Neural cell (in vitro differentiated cells): ENCODE measurements at regions not wholly inside any gene's neighbourhood (a gene's known extent, or its start where the extent isn't known, plus 50 kb on each side); places are given as distances from the start of the nearest gene placed in this dataset.

Experiments
- H2AFZ ChIP-seq: fragments of 200-600, 300-800 bp; sonication (generic), shearing (Covaris generic); 2 replicates; pipeline ENCODE4 v1.6.0; 2014; ENCODE audit warnings: low read depth, mild to moderate bottlenecking, antibody characterized with exemption, low read length, moderate library complexity
- H3F3A ChIP-seq: fragments of 200-600 bp; shearing (Covaris generic); 2 replicates; pipeline ENCODE4 v1.6.1; 2016; ENCODE audit warnings: mild to moderate bottlenecking, moderate library complexity, mixed read lengths, antibody characterized with exemption, low read length; ENCODE audit not compliant: insufficient read depth, poor library complexity, severe bottlenecking
- H3K27ac ChIP-seq: fragments of 200-600, 300-800 bp; sonication (generic), shearing (Covaris generic); 2 replicates; pipeline ENCODE4 v1.5.1; 2014; ENCODE audit warnings: mild to moderate bottlenecking, low read length, moderate library complexity
- H3K27me3 ChIP-seq: fragments of 300-800, 200-600 bp; sonication (generic), shearing (Covaris generic); 2 replicates; pipeline ENCODE4 v1.6.0; 2014; ENCODE audit warnings: mild to moderate bottlenecking, low read depth, low read length, moderate library complexity; ENCODE audit not compliant: insufficient read depth
- H3K36me3 ChIP-seq: fragments of 300-800, 200-600 bp; sonication (generic), shearing (Covaris generic); 2 replicates; pipeline ENCODE4 v1.5.1; 2014; ENCODE audit warnings: mild to moderate bottlenecking, antibody characterized with exemption, low read length, moderate library complexity; ENCODE audit not compliant: insufficient read depth
- H3K4me2 ChIP-seq: fragments of 300-800, 200-600 bp; sonication (generic), shearing (Covaris generic); 2 replicates; pipeline ENCODE4 v1.6.0; 2014; ENCODE audit warnings: mild to moderate bottlenecking, low read length
- H3K4me3 ChIP-seq: fragments of 300-800, 200-600 bp; sonication (generic), shearing (Covaris generic); 2 replicates; pipeline ENCODE4 v1.5.1; 2014; ENCODE audit warnings: mild to moderate bottlenecking, low read length, moderate library complexity
- H3K79me2 ChIP-seq: fragments of 200-600 bp; shearing (Covaris generic); replicated peaks from 2 replicates; pipeline ENCODE4 v1.6.0; 2014; ENCODE audit warnings: mild to moderate bottlenecking, low read length, moderate library complexity; ENCODE audit not compliant: insufficient read depth
- H3K9ac ChIP-seq: fragments of 300-800, 200-600 bp; sonication (generic), shearing (Covaris generic); 2 replicates; pipeline ENCODE4 v1.6.1; 2016; ENCODE audit warnings: mild to moderate bottlenecking, low read length, mixed read lengths
- H3K9me2 ChIP-seq: fragments of 200-600 bp; shearing (Covaris generic); 2 replicates; pipeline ENCODE4 v1.6.1; 2016; ENCODE audit warnings: mild to moderate bottlenecking, low read length, mixed read lengths; ENCODE audit not compliant: insufficient read depth
- H3K9me3 ChIP-seq: fragments of 200-600, 300-800 bp; sonication (generic), shearing (Covaris generic); 2 replicates; pipeline ENCODE4 v1.6.1; 2016; ENCODE audit warnings: mild to moderate bottlenecking, mixed run types, low read length, moderate library complexity, mixed read lengths
- H4K20me1 ChIP-seq: fragments of 200-600 bp; shearing (Covaris generic); 2 replicates; pipeline ENCODE4 v1.6.1; 2016; ENCODE audit warnings: mild to moderate bottlenecking, mixed run types; ENCODE audit not compliant: insufficient read depth
- CTCF ChIP-seq: fragments of 450-650 bp; IDR thresholded peaks from 2 replicates; pipeline ENCODE4 v1.5.1; 2014; ENCODE audit warnings: antibody characterized with exemption, mild to moderate bottlenecking, moderate library complexity; ENCODE audit not compliant: poor library complexity, severe bottlenecking
- EP300 ChIP-seq: fragments of 450-650 bp; conservative IDR thresholded peaks from 2 replicates; pipeline ENCODE4 v1.6.1; 2014; ENCODE audit warnings: antibody characterized with exemption, mild to moderate bottlenecking, moderate library complexity; ENCODE audit not compliant: poor library complexity, severe bottlenecking
- EZH2 ChIP-seq: fragments of 200-600, 300-800 bp; shearing (Covaris generic), sonication (generic); IDR thresholded peaks from 2 replicates; pipeline ENCODE4 v1.6.1; 2014; ENCODE audit warnings: antibody characterized with exemption, low read length, borderline replicate concordance, mild to moderate bottlenecking; ENCODE audit not compliant: insufficient read depth, poor library complexity, severe bottlenecking
- MXI1 ChIP-seq: fragments of 450-650 bp; conservative IDR thresholded peaks from 2 replicates; pipeline ENCODE4 v1.6.1; 2014; ENCODE audit warnings: antibody characterized with exemption, mild to moderate bottlenecking; ENCODE audit not compliant: poor library complexity, severe bottlenecking
- POLR2AphosphoS5 ChIP-seq: IDR thresholded peaks from 2 replicates; pipeline ENCODE4 v1.6.1; 2012
- RAD21 ChIP-seq: fragments of 450-650 bp; conservative IDR thresholded peaks from 2 replicates; pipeline ENCODE4 v1.6.1; 2014; ENCODE audit warnings: antibody characterized with exemption, mild to moderate bottlenecking, moderate library complexity
- REST ChIP-seq: IDR thresholded peaks from 2 replicates; pipeline ENCODE4 v1.6.1; 2012; ENCODE audit warnings: borderline replicate concordance
- SMC3 ChIP-seq: fragments of 450-650 bp; conservative IDR thresholded peaks from 2 replicates; pipeline ENCODE4 v1.6.1; 2014; ENCODE audit warnings: antibody characterized with exemption, mild to moderate bottlenecking, moderate library complexity; ENCODE audit not compliant: poor library complexity
- TAF1 ChIP-seq: IDR thresholded peaks from 2 replicates; pipeline ENCODE4 v1.6.1; 2012; ENCODE audit warnings: low read depth

GRCh38 chrX:119996069-119996468 is 52.5 kb upstream of the NKAP start:
- TF ChIP-seq SMC3 (no peak), RAD21 (no peak), REST (no peak), EZH2 (no peak), TAF1 (no peak), EP300 (no peak), CTCF (no peak), POLR2AphosphoS5 (no peak), MXI1 (no peak)
- Histone ChIP-seq H3K27me3 (peaks cover 98% of the 10 kb centered on the region), H3K79me2 (no peaks in the 10 kb centered on the region), H3K9me2 (no peaks in the 10 kb centered on the region), H3K4me3 (no peak overlapping the region), H3F3A (no peaks in the 10 kb centered on the region), H3K4me2 (no peak overlapping the region), H3K9ac (no peak overlapping the region), H3K27ac (no peak overlapping the region), H3K9me3 (no peaks in the 10 kb centered on the region), H3K36me3 (no peaks in the 10 kb centered on the region), H4K20me1 (no peaks in the 10 kb centered on the region), H2AFZ (no peak overlapping the region)
